HCT116 (cell line): ENCODE measurements at regions not wholly inside any gene's neighbourhood (a gene's known extent, or its start where the extent isn't known, plus 50 kb on each side); places are given as distances from the start of the nearest gene placed in this dataset.

Experiments
- ATAC-seq: fragments of 200-7000 bp; cut with Tn5 transposase; 2 replicates; pipeline ENCODE4 v1.9.1; 2020; ENCODE audit warnings: mild to moderate bottlenecking, moderate library complexity
- BruUV-seq: library from RNA; stranded (reverse); fragments of 400-500 nt; replicated peaks from 2 replicates; lab custom pipeline; 2021; lab: Mats Ljungman, UMichigan
- CTCF ChIA-PET: fragments of 300-600 bp; sonication (Branson Sonifier 250); formaldehyde crosslinking; loops from one replicate; lab custom pipeline; 2021; ENCODE audit warnings: antibody characterized with exemption; lab: Charles Lee
- POLR2A ChIA-PET: fragments of 300-600, 350-600 bp; sonication (Branson Sonifier 250); formaldehyde crosslinking; loops from one replicate; lab custom pipeline; 2021; ENCODE audit warnings: antibody characterized with exemption; lab: Charles Lee
- RAD21 ChIA-PET, 2 experiments: fragments of 300-600 bp; sonication (Branson Sonifier 250); formaldehyde crosslinking; loops; one replicate each; lab custom pipeline; 2023; ENCODE audit warnings: low total read pairs in 2 of 2; ENCODE audit not compliant: uncharacterized antibody in 2 of 2, unreplicated experiment in 2 of 2, low non-redundant PET in 1 of 2; lab: Charles Lee
- DNase-seq: peaks from one replicate; pipeline ENCODE4 v3.0.0-alpha.2; 2010; ENCODE audit warnings: low read depth, low spot score
- H2AFZ ChIP-seq: fragments of 200-600 bp; shearing (Covaris generic), sonication (generic); 2 replicates; pipeline ENCODE4 v1.6.1; 2017; ENCODE audit warnings: low read depth, mixed run types, mixed read lengths, antibody characterized with exemption, low read length; ENCODE audit not compliant: poor library complexity, severe bottlenecking
- H3K27ac ChIP-seq: 2 replicates; pipeline ENCODE4 v1.5.1; 2012; ENCODE audit warnings: low read depth, low read length
- H3K27me3 ChIP-seq: fragments of 200-600 bp; sonication (generic); 2 replicates; pipeline ENCODE4 v1.6.1; 2016; ENCODE audit warnings: mixed run types, low read length, mixed read lengths; ENCODE audit not compliant: insufficient read depth
- H3K36me3 ChIP-seq, 2 experiments: fragments of 200-500 bp in 1 of 2; fragments of 200-600 bp in 1 of 2; sonication (Bioruptor generic) in 1 of 2; sonication (generic) in 1 of 2; 2 replicates each; pipeline versions ENCODE4 v1.5.1 to v1.6.1; 2014 to 2016; ENCODE audit warnings: low read length in 2 of 2, inconsistent platforms in 1 of 2, mixed read lengths in 1 of 2, mixed run types in 1 of 2; ENCODE audit not compliant: insufficient read depth in 2 of 2, control insufficient read depth in 1 of 2
- H3K4me1 ChIP-seq, 2 experiments: fragments of 200-600 bp in 1 of 2; sonication (generic) in 1 of 2; 2 replicates each; pipeline versions ENCODE4 v1.5.1 to v1.6.1; 2012 to 2017; ENCODE audit warnings: low read length in 2 of 2, inconsistent platforms in 1 of 2, mild to moderate bottlenecking in 1 of 2, mixed read lengths in 1 of 2, mixed run types in 1 of 2, moderate library complexity in 1 of 2; ENCODE audit not compliant: insufficient read depth in 2 of 2, control insufficient read depth in 1 of 2
- H3K4me2 ChIP-seq: fragments of 200-600 bp; sonication (generic); 2 replicates; pipeline ENCODE4 v1.6.1; 2017; ENCODE audit warnings: mixed run types, low read length, mixed read lengths
- H3K4me3 ChIP-seq, 2 experiments: fragments of 200-600 bp in 1 of 2; sonication (generic) in 1 of 2; replicated peaks in 1 of 2; 2 replicates each; pipeline ENCODE4 v1.5.1; 2011 to 2016; ENCODE audit warnings: low read length in 2 of 2, control low read depth in 1 of 2, low read depth in 1 of 2, mild to moderate bottlenecking in 1 of 2, mixed read lengths in 1 of 2, mixed run types in 1 of 2
- H3K79me2 ChIP-seq: fragments of 200-600 bp; sonication (generic); 2 replicates; pipeline ENCODE4 v1.6.1; 2017; ENCODE audit warnings: mild to moderate bottlenecking, mixed run types, low read length, moderate library complexity, mixed read lengths; ENCODE audit not compliant: insufficient read depth
- H3K9ac ChIP-seq: fragments of 200-600 bp; sonication (generic); 2 replicates; pipeline ENCODE4 v1.6.1; 2016; ENCODE audit warnings: low read length, mixed read lengths
- H3K9me2 ChIP-seq: fragments of 200-600 bp; sonication (generic), shearing (Covaris generic); 2 replicates; pipeline ENCODE4 v1.6.1; 2017; ENCODE audit warnings: mixed run types, mild to moderate bottlenecking, moderate library complexity; ENCODE audit not compliant: insufficient read depth
- H3K9me3 ChIP-seq, 2 experiments: fragments of 200-500 bp in 1 of 2; fragments of 200-600 bp in 1 of 2; sonication (Bioruptor generic) in 1 of 2; sonication (generic) in 1 of 2; 2 replicates each; pipeline ENCODE4 v1.6.1; 2014 to 2017; ENCODE audit warnings: low read length in 2 of 2, mixed read lengths in 2 of 2, inconsistent platforms in 1 of 2, low read depth in 1 of 2, mild to moderate bottlenecking in 1 of 2, mixed run types in 1 of 2, moderate library complexity in 1 of 2; ENCODE audit not compliant: control insufficient read depth in 1 of 2, insufficient read depth in 1 of 2
- H4K20me1 ChIP-seq: fragments of 200-600 bp; sonication (generic), shearing (Covaris generic); 2 replicates; pipeline ENCODE4 v1.6.1; 2017; ENCODE audit warnings: mixed run types, mild to moderate bottlenecking, moderate library complexity; ENCODE audit not compliant: insufficient read depth
- CEBPB ChIP-seq: IDR thresholded peaks from 2 replicates; pipeline ENCODE4 v1.6.1; 2012; ENCODE audit warnings: low read depth
- CTCF ChIP-seq, 3 experiments: fragments of 200-600 bp in 1 of 3; sonication (generic) in 1 of 3; IDR thresholded peaks in 2 of 3; conservative IDR thresholded peaks in 1 of 3; 2 replicates each; pipeline ENCODE4 v1.5.1; 2012 to 2017; ENCODE audit warnings: low read depth in 2 of 3, low read length in 2 of 3, antibody characterized with exemption in 1 of 3, borderline replicate concordance in 1 of 3, control low read depth in 1 of 3, mild to moderate bottlenecking in 1 of 3, mixed read lengths in 1 of 3, mixed run types in 1 of 3, moderate library complexity in 1 of 3; ENCODE audit not compliant: insufficient read depth in 1 of 3
- EGR1 ChIP-seq: IDR thresholded peaks from 2 replicates; pipeline ENCODE4 v1.6.1; 2012; ENCODE audit warnings: low read depth
- ELF1 ChIP-seq: IDR thresholded peaks from 2 replicates; pipeline ENCODE4 v1.6.1; 2012; ENCODE audit warnings: low read depth, borderline replicate concordance
- EZH2 ChIP-seq: fragments of 200-600 bp; sonication (generic); IDR thresholded peaks from 2 replicates; pipeline ENCODE4 v1.6.1; 2017; ENCODE audit warnings: antibody characterized with exemption, mixed run types
- EZH2phosphoT487 ChIP-seq: fragments of 200-600 bp; IDR thresholded peaks from 2 replicates; pipeline ENCODE4 v1.6.1; 2018; ENCODE audit warnings: antibody characterized with exemption, borderline replicate concordance
- FOSL1 ChIP-seq: IDR thresholded peaks from 2 replicates; pipeline ENCODE4 v1.6.1; 2012; ENCODE audit warnings: low read depth
- JUND ChIP-seq: IDR thresholded peaks from 2 replicates; pipeline ENCODE4 v1.6.1; 2012
- RAD21 ChIP-seq: IDR thresholded peaks from 2 replicates; pipeline ENCODE4 v1.6.1; 2012; ENCODE audit warnings: low read depth, mild to moderate bottlenecking
- SP1 ChIP-seq: IDR thresholded peaks from 2 replicates; pipeline ENCODE4 v1.6.1; 2012; ENCODE audit warnings: low read depth
- SRF ChIP-seq: IDR thresholded peaks from 2 replicates; pipeline ENCODE4 v1.6.1; 2012; ENCODE audit warnings: low read depth
- TCF7L2 ChIP-seq: IDR thresholded peaks from 2 replicates; pipeline ENCODE4 v1.7.0; 2011; ENCODE audit warnings: borderline replicate concordance, inconsistent platforms; ENCODE audit not compliant: insufficient read depth, insufficient read length; ENCODE audit errors: extremely low read depth
- YY1 ChIP-seq: IDR thresholded peaks from 2 replicates; pipeline ENCODE4 v1.6.1; 2011; ENCODE audit warnings: low read length, low read depth, moderate library complexity, mild to moderate bottlenecking; ENCODE audit not compliant: insufficient replicate concordance; ENCODE audit errors: extremely low read depth
- ZFX ChIP-seq: fragments of 450-650 bp; IDR thresholded peaks from 2 replicates; pipeline ENCODE4 v1.6.1; 2017
- ZNF274 ChIP-seq: fragments of 200-500 bp; sonication (Bioruptor generic); IDR thresholded peaks from 2 replicates; pipeline ENCODE4 v1.6.1; 2014; ENCODE audit warnings: mild to moderate bottlenecking, low read depth, low read length, inconsistent platforms
- intact Hi-C: fragments of 100-400 bp; cut with micrococcal nuclease; formaldehyde crosslinking; loops from 2 replicates; pipeline ENCODE4 v1.10.0; 2022
- TF ChIP-seq, protein P1 (sequence below): IDR thresholded peaks from 2 replicates; pipeline ENCODE4 v1.6.1; 2011; ENCODE audit warnings: mild to moderate bottlenecking, low read length, moderate library complexity; ENCODE audit not compliant: insufficient replicate concordance; ENCODE audit errors: extremely low read depth
- TF ChIP-seq, protein P2 (sequence below): IDR thresholded peaks from 2 replicates; pipeline ENCODE4 v1.6.1; 2012

DNA sequence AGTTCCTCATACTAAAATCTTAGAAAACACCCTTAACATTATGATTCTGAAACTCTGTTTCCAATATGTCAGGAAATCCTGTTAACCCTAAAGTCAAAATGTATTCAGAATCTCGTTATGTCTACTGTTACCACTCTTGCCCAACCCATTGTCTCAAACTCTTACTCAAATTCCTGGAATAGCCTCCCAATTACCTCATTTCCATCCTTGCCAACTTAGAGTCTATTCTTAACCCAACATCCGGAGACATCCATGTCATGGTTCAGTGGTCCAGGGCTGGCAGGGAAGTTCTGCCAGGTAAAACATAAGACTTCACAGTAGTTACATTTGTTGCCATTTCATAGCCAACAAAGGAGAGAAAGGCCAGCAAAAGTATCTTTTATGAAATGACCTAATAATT is 593.9 kb downstream of the PYDC2 start:
- Histone ChIP-seq H3K36me3 (no peaks in the 10 kb centered on the region), H3K4me2 (no peak overlapping the region), H3K27ac (no peak overlapping the region), H3K9me3 (no peaks in the 10 kb centered on the region), H2AFZ (no peak overlapping the region), H3K4me1 (no peaks in the 10 kb centered on the region), H3K9me2 (no peaks in the 10 kb centered on the region), H3K9ac (no peak overlapping the region), H3K79me2 (no peaks in the 10 kb centered on the region), H3K27me3 (no peaks in the 10 kb centered on the region), H3K4me3 (no peak overlapping the region), H4K20me1 (no peaks in the 10 kb centered on the region)
- intact Hi-C loops: no loop called here
- RAD21 ChIA-PET: no interaction called here
- ATAC-seq (no peak), DNase-seq (no peak)
- POLR2A ChIA-PET: no interaction called here
- no TSS peak for BruUV-seq
- CTCF ChIA-PET: no interaction called here
- TF ChIP-seq JUND (no peak), ZNF274 (no peak), EGR1 (no peak), EZH2 (no peak), RAD21 (no peak), ELF1 (no peak), CEBPB (no peak), YY1 (no peak), SP1 (no peak), ZFX (no peak), TCF7L2 (no peak), FOSL1 (no peak), SRF (no peak), CTCF (IDR thresholded peaks at IDR 0.05 in 2 of 3, conservative IDR thresholded peaks at IDR 0.05 in 1 of 3; ENCODE audit: borderline replicate concordance in 1 of 3, insufficient read depth in 1 of 3, low read depth in 2 of 3, low read length in 2 of 3) (no peak), EZH2phosphoT487 (no peak)
- TF ChIP-seq, protein P1, sequence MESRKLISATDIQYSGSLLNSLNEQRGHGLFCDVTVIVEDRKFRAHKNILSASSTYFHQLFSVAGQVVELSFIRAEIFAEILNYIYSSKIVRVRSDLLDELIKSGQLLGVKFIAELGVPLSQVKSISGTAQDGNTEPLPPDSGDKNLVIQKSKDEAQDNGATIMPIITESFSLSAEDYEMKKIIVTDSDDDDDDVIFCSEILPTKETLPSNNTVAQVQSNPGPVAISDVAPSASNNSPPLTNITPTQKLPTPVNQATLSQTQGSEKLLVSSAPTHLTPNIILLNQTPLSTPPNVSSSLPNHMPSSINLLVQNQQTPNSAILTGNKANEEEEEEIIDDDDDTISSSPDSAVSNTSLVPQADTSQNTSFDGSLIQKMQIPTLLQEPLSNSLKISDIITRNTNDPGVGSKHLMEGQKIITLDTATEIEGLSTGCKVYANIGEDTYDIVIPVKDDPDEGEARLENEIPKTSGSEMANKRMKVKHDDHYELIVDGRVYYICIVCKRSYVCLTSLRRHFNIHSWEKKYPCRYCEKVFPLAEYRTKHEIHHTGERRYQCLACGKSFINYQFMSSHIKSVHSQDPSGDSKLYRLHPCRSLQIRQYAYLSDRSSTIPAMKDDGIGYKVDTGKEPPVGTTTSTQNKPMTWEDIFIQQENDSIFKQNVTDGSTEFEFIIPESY: no peak
- TF ChIP-seq, protein P2, sequence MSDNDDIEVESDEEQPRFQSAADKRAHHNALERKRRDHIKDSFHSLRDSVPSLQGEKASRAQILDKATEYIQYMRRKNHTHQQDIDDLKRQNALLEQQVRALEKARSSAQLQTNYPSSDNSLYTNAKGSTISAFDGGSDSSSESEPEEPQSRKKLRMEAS: no peak
